Amygdala (tissue), 56 donors: ENCODE measurements at regions not wholly inside any gene's neighbourhood (a gene's known extent, or its start where the extent isn't known, plus 50 kb on each side); places are given as distances from the start of the nearest gene placed in this dataset.
"Not testable (repeated sequence)": the region's sequence is repeated elsewhere in the genome, so short reads cannot be mapped to it uniquely, and the experiment has no call there.

Experiments
- DNase-seq, 56 donors: peaks; one replicate each; lab custom pipeline; 2025; lab: John Stamatoyannopoulos, UW

DNA sequence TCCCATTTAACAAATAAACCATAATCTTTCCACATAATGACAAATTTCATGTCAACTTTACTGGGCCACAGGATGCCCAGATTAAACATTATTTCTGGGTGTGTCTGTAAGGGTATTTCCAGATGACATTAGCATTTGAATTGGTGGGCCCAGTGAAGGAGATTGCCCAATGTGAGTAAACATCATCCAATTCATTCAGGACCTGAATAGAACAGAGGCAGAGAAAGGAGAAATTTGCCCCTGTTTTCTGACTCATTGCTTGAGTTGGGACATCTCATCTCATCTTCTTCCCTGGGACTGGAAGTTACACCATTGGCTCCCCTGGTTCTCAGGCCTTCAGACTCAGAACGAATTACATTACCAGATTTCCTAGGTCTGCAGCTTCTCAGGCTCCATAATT lies 142.9 kb downstream of the TPBG start:
- no peak for DNase-seq

DNA sequence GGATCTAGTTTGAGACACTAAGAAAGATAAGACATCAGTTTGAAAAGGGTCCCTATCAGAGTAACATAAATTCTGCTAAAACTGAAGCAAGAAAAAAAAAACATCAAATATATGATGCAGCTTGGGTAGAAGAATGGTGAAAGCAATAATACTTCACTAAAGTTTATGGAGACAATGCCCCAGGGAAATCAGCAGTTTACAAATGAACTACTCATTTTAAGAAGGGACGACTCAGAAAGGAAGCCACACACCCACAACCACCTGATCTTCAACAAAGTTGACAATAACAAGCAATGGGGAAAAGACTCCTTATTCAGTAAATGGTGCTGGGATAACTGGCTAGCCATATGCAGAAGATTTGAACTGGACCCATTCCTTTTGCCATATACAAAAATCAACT lies 143.5 kb downstream of the TPBG start:
- DNase-seq: no peak

DNA sequence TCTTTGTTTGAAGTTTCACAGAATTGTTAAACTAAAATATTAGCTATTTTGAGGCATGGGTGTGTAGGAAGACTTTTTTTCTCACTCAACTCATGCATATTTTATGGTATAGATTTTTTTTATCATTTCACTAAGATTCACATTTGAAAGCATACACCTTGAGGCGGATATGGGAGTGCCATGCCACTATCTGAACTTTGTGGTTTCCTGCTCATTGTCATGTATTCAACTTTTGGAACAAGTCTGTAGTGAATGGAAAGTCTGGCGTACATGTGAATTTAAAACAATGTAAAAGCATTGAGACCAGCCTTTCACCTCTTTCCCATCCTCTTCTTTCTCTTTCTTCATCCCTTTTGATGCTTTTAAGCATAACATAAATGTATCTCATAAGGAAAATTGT lies 147.9 kb downstream of the TPBG start:
- no peak for DNase-seq

DNA sequence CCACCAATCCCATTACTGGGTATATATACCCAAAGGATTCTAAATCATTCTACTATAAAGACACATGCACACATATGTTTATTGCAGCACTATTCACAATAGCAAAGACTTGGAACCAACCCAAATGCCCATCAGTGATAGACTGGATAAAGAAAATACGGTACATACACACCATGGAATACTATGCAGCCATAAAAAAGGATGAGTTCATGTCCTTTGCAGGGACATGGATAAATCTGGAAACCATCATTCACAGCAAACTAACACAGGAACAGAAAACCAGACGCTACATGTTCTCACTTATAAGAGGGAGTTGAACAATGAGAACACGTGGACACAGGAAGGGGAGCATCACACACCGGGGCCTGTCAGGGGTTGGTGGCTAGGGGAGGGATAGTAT lies 154.3 kb downstream of the TPBG start:
- not testable (repeated sequence) for DNase-seq

DNA sequence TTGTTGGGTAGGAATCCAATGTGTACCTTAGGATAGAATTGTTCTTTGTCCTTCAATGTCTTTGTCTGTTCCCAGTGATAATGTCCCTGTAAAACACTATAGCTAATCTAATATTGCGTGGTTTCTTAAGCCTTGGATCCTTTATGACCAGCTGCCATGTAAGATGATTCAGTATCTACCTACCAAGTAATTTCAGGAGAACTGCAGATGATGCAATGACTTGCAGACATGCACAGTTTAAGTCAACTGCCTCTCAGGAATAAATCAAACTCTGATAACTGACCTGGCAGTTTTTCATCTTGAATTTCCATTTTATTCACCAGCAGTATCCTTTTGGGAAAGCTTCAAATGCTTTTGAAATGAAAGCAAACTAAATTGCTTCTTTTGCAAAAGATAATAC lies 157.8 kb downstream of the TPBG start:
- DNase-seq: no peak

DNA sequence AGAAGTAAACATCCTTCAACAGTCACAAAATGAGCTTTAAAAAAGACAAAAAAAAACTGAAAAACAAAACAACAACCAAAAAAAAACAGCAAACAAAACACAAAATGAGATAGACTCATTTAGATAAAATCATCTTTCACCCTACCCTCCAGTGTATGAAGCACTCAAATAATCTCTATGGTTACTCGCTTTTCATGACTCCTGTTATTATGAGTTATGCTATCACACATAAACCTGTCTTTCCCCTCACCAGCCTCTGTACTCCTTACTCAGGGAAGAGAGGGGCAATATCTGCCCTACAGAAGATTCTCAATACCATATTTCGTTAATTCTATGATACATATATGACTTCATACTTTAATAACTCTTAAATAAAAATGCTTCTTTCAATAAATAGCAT lies 158.2 kb downstream of the TPBG start:
- no peak for DNase-seq

DNA sequence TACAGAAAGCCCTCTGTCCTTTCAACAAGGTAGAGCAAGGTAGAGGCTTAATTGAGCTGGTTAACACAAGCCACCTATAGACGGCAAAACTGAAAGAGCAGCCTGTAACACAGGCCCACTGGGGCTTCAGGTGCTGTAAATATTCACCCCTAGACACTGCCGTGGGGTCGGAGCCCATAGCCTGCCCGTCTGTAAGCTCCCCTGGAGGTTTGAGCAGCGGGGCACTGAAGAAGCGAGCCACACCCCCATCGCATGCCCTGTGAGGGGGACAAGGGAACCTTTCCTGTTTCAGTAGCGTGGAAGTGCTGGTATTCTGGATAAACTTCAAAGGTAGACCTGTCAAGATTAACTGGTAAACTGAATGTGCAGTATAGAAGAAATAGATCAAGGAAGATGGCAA lies 160.4 kb downstream of the TPBG start:
- DNase-seq: no peak

DNA sequence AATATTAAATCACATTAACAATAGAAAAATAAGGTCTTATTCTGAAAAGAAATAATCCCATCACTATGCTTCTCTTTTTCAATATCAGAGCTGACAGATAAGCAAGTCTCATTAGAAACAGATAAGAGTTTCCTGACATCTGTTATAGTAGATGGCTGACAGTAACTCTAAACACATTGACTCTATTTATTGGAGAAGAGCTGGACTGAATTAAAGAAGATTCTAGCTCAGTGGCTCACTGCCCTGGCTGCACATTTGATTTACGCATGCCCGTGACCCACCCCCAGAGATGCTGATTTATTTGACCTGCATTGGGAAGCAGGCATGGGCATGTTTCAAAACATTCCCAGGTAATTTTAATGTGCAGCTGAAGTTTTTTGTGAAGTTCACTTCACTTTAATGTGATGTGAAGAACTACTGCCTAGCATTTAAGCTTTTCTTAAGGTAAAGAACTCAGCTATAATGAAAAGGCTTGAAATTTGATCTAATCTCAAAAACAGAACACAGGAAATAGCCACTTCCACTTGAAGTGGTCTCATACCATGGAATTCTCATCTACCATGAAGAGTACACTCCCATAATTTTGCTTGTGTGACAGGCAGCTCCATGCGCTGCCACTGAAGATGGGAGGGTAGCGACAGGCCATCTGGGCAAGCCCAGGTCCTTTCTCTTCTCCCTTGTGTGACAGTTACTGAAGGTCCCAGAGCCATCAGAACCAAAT lies 162.3 kb downstream of the TPBG start:
- no peak for DNase-seq

DNA sequence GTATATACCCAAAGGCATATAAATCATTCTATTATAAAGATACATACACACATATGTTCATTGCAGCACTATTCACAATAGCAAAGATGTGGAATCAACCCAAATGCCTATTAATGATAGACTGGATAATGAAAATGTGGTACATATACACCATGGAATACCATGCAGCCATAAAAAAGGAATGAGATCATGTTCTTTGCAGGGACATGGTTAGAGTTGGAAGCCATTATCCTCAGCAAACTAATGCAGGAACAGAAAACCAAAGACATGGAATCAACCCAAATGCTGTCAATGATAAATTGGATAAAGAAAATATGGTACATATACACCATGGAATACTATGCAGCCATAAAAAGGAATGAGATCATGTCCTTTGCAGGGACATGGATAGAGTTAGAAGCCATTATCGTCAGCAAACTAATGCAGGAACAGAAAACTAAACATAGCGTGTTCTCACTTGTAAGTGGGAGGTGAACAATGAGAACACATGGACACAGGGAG lies 166.4 kb downstream of the TPBG start:
- not testable (repeated sequence) for DNase-seq

DNA sequence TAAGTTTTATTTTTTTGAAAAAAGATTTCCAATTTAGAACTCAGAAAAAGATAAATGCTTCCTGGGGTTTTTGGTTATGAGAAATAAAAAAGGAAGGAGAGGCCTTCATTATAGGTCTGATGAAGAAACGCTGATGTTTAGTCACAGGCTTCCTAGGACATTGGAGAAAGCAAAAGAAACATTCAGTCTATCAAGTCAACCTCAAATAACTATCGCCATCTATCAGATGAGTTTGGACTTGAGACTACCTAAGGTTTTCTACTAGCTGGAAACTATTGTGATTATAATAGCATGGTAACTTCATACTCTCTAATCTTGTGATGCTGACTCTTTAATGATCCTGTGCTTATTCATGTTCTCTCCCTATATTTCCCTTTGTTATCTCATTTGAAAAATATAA lies 171.3 kb downstream of the TPBG start:
- DNase-seq: no peak

DNA sequence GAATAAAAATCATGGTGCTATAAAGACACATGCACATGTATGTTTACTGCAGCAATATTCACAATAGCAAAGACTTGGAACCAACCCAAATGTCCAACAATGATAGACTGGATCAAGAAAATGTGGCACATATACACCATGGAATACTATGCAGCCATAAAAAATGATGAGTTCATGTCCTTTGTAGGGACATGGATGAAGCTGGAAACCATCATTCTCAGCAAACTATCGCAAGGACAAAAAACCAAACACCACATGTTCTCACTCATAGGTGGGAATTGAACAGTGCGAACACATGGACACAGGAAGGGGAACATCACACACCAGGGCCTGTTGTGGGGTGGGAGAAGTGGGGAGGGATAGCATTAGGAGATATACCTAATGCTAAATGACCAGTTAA lies 185.9 kb downstream of the TPBG start:
- DNase-seq: not testable (repeated sequence)

DNA sequence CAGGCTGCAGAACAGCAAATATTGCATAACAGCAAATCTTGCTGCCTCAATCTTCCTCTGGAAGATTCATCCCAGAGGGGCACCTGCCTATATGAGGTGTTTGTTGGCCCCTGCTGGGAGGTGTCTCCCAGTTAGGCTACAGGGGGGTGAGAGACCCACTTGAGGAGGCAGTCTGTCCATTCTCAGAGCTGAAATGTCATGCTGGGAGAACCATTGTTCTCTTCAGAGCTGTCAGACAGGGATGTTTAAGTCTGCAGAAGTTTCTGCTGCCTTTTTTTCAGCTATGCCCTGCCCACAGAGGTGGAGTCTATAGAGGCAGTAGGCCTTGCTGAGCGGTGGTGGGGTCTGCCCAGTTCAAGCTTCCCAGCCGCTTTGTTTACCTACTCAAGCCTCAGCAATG lies 187.7 kb downstream of the TPBG start:
- not testable (repeated sequence) for DNase-seq

DNA sequence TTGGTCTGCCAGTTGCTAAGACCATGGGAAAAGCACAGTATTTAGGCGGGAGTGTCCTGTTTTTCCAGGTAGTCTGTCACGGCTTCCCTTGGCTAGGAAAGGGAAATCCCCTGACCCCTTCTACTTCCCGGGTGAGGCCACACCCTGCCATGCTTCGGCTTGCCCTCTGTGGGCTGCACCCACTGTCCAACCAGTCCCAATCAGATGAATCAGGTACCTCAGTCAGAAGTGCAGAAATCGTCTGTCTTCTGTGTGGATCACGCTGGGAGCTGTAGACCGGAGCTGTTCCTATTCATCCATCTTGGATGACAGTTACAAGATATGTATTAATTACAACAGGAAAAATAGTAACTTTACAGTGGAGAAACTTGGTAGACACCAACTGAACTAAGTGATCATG lies 188.2 kb downstream of the TPBG start:
- DNase-seq: no peak

DNA sequence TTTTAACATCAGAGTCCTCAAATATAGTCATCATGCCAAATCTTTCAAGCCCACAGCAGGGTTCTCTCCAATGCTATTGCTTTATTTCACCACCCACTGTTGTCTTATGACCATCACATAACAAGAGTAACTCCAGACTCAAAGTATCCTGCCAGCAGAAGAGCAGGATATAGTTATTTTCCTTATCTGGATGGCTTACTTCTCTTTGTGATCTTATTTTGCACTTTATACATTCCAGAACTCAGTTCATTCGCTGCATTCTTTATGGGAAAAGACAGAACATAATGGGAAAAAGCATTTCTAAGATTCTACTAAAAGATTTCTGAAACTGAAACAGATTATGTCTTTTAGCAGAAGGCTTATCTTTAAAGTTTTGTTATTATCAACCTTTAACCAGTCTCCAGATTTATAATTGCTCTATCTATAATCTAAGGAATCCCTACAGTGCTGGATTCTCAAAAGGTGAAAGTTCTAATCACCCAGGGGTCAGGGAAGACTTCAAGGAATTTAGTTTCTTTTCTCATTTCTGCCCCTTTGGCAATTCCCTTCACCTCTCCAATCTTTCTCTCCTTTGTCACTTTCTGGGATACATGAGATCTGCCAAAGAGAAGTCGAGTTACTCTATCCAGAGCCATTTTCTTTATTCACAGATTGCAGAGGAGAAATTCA lies 190.4 kb downstream of the TPBG start:
- DNase-seq: no peak

DNA sequence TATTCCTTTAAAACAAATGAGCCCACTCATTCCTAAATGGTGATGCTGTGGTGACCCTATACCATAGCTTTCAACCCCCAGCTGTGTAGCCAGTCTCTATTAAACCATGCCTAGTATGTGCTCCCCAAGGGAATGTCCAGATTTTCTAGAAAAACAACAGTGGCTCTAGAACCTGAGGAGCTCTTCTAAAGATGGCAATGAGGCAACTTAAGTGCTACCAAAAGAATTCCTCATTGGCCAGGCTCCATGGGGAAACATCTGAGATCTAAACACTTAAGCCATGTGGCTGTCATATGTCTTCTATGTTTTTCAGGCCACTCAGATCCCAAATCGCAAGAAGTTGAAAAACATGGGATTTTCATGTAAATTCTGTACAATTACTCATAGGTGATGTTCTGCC lies 191.0 kb downstream of the TPBG start:
- no peak for DNase-seq

DNA sequence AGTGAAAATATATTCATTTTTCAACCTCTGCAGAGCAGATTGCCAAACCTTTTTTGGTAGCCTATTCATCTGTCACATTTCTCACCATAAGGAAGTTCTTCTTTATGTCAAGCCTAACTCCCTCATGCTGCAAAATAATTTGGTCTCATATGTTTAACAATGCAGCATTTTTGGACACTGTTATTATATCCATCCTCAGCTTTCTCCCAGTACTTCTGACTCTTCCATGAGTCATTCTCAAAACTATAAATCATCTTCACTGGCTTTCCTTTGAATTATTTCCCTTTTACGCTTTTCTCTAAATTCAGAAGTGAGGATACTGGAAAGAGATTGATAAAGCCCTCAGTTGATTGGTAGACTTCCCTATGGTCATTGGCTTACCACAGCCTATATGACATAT lies 192.2 kb downstream of the TPBG start:
- DNase-seq: no peak

DNA sequence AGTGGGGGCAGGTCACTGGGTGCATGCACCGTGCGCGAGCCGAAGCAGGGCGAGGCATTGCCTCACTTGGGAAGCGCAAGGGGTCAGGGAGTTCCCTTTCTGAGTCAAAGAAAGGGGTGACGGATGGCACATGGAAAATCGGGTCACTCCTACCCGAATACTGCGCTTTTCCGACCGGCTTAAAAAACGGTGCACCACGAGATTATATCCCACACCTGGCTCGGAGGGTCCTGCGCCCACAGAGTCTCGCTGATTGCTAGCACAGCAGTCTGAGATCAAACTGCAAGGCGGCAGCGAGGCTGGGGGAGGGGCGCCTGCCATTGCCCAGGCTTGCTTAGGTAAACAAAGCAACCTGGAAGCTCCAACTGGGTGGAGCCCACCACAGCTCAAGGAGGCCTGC lies 194.9 kb downstream of the TPBG start:
- DNase-seq: not testable (repeated sequence)

DNA sequence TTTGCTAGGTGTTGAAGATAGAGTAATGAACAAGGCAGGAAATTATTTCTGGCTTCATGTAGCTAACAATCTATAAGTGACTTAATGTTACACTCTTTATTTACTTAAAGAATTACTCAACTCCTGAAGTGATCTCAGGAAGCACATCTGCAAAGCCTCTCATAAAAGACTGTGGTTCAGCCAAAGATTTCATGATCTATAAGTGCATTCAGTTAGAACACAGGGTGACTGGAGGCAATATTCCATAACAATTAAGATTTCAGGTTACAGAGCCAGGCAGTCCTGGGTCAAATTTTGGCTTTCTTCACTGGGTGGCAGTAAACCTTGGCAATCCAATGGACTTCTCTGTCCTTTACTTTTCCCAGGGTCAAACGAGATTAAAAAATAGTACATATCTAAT lies 204.0 kb downstream of the TPBG start:
- DNase-seq: no peak

DNA sequence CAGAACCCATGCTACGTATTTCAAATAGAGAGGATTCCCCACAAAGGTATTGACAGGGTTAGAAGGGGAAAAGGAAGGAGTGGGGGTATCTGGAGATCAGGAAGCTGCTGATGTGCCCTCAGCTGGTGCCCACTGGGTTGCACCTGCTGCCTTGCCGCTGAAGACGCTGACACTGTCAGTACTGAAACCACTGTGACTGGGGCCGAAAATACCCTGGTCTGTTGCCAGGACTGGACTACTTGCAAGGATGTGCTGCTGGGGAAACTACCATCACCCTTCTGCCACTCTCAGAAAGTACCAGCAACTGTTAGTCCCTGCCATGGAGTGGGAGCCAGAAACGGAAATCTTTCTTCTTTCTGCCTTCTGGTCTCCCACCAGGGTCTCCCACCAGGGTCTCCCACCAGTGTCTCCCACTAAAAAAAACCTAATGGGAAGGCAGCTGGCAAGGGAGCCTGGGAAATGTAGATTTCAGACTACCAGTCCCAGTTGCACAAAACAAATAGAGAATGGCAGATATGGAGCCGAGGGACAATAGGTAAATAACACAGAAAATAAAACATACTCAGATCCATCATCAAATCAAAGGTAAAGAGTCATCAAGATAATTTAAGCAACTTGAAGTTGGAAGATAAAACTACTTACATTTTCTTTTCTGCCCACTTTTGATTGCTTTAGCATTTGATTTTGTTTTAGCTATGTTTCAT lies 204.8 kb downstream of the TPBG start:
- peak in 10 of 56 donors; percentile 3 to 35 (median 8) for DNase-seq

DNA sequence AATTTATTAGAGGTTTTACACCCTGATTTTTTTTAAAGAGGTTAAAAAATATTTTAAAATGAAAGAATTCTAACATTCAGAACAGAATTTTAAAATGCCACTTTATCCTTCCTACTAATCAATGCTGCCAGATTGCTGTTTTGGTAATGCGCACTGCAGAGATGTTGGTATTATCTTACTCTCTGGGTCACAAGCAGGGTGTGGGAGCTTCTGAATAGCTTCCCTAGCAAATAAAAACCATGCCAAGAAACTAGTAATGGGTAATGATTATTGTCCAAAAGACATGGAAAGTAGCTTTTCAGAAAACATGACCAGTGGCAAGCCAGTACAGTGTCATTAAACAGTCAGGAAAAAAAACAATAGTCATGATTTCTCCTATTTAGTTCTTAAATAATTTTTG lies 205.4 kb downstream of the TPBG start:
- no peak for DNase-seq

DNA sequence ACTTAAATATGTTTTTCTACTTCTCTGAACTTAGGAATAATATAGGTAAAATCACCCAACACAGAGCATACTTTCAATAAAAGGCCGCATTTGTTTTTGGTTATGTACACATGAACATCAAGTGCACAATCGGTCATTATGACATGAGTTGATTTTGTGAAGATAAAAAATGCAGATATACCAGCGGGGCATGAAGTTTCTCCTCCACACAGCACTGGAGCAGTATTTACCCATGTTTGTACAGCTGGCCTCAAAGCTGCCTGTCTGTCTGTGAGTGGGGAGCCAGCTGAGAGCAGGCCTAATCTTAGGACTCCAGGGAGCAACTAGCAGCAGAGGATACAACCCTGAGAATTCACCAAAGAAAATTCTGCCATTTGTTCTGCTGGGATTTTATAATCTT lies 206.5 kb downstream of the TPBG start:
- no peak for DNase-seq

DNA sequence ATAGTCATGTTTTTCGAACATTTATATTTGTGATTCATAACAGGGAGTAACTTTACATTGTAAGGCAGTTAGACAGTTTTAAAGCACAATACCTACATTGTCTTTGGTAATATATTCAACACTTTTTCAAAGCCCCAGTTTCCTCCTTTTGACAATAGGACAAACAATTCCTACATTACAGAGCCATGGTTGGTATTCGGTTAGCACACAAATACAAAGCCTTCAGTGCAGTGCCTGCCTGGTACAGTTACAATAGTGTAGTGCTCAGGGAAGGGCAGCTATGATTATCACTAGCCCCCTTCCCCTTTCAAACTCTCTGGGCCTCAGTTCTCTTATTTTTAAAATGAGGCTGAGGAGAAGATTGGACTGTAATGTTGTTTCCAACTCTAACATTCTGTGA lies 207.8 kb downstream of the TPBG start:
- peak in 3 of 56 donors; percentile 4 to 6 (median 4) for DNase-seq
